SK-N-SH treated with all-trans-retinoic acid at 6 μM for 48 hours (cell line): ENCODE measurements at regions not wholly inside any gene's neighbourhood (a gene's known extent, or its start where the extent isn't known, plus 50 kb on each side); places are given as distances from the start of the nearest gene placed in this dataset.

Experiments
- ZFP3 ChIP-seq: fragments of 250-450 bp; sonication (Bioruptor Pico); IDR thresholded peaks from 2 replicates; pipeline ENCODE4 v1.5.0; 2020; ENCODE audit warnings: mild to moderate bottlenecking, moderate library complexity
- ZFP30 ChIP-seq: fragments of 450-650 bp; formaldehyde crosslinking; IDR thresholded peaks from 2 replicates; pipeline ENCODE4 v1.5.0; 2022; ENCODE audit warnings: mild to moderate bottlenecking, moderate library complexity
- TF ChIP-seq, protein P1 (sequence below): fragments of 250-450 bp; sonication (Bioruptor Pico); IDR thresholded peaks from 2 replicates; pipeline ENCODE4 v1.8.0; 2020; ENCODE audit warnings: mild to moderate bottlenecking, moderate library complexity, borderline replicate concordance

GRCh38 chr15:36428102-36428845, 151.2 kb upstream of the CDIN1 start:
- TF ChIP-seq ZFP30 (CRISPR knock-in tag): no peak
- TF ChIP-seq ZFP3: peak; percentile 79; the same call in 1 of the 2 replicates
- TF ChIP-seq, protein P1, sequence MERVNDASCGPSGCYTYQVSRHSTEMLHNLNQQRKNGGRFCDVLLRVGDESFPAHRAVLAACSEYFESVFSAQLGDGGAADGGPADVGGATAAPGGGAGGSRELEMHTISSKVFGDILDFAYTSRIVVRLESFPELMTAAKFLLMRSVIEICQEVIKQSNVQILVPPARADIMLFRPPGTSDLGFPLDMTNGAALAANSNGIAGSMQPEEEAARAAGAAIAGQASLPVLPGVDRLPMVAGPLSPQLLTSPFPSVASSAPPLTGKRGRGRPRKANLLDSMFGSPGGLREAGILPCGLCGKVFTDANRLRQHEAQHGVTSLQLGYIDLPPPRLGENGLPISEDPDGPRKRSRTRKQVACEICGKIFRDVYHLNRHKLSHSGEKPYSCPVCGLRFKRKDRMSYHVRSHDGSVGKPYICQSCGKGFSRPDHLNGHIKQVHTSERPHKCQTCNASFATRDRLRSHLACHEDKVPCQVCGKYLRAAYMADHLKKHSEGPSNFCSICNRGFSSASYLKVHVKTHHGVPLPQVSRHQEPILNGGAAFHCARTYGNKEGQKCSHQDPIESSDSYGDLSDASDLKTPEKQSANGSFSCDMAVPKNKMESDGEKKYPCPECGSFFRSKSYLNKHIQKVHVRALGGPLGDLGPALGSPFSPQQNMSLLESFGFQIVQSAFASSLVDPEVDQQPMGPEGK (CRISPR knock-in tag): peak; percentile 77
